Body of pancreas (tissue), 4 donors: ENCODE measurements at regions not wholly inside any gene's neighbourhood (a gene's known extent, or its start where the extent isn't known, plus 50 kb on each side); places are given as distances from the start of the nearest gene placed in this dataset.

Experiments used
- ATAC-seq: fragments of 150-250 bp; one replicate; pipeline ENCODE4 v1.9.1; 2016
- DNase-seq, 4 donors: peaks; one replicate each; pipeline ENCODE4 v3.0.0-alpha.2; 2019
- H3K27ac ChIP-seq, 4 donors: fragments of 200-600 bp; sonication (generic); 1 replicate in 3 of 4; 2 replicates in 1 of 4; pipeline versions ENCODE4 v1.5.1 to v1.6.1; 2016 to 2019; ENCODE audit warnings: mild to moderate bottlenecking in 1 of 4, mixed read lengths in 1 of 4, moderate library complexity in 1 of 4
- H3K27me3 ChIP-seq, 2 donors: fragments of 200-600 bp; sonication (generic); one replicate each; pipeline ENCODE4 v1.6.0; 2016; ENCODE audit warnings: mild to moderate bottlenecking in 1 of 2
- H3K36me3 ChIP-seq, 2 donors: fragments of 200-600 bp; sonication (generic); replicated peaks in 1 of 2; 2 replicates each; pipeline ENCODE4 v1.5.1; 2016; ENCODE audit warnings: low read depth in 2 of 2; ENCODE audit not compliant: insufficient read depth in 1 of 2
- H3K4me1 ChIP-seq: fragments of 200-600 bp; sonication (generic); one replicate; pipeline ENCODE4 v1.6.0; 2016
- H3K4me3 ChIP-seq, 2 donors: fragments of 200-600 bp; sonication (generic); 1 replicate in 1 of 2; 2 replicates in 1 of 2; pipeline ENCODE4 v1.5.1; 2016 to 2019
- H3K9me3 ChIP-seq, 3 donors: fragments of 200-600 bp; sonication (generic); 1 replicate in 2 of 3; 2 replicates in 1 of 3; pipeline ENCODE4 v1.5.1; 2016
- POLR2A ChIP-seq, 3 donors: fragments of 450-650 bp; IDR thresholded peaks; one replicate each; pipeline ENCODE4 v1.6.1; 2016; ENCODE audit warnings: antibody characterized with exemption in 3 of 3, mild to moderate bottlenecking in 2 of 3
- WGBS, 2 donors: methylation state at CpG; one replicate each; pipeline ENCODE4 v1.1.5; 2017; 5-methylcytosine and 5-hydroxymethylcytosine counted together
- intact Hi-C: fragments of 100-400 bp; cut with DNase I; formaldehyde crosslinking; loops from one replicate; pipeline ENCODE4 v1.15.1; 2023
- TF ChIP-seq, protein P1 (sequence below), 7 experiments: fragments of 450-650 bp in 4 of 7; fragments of 200-600 bp in 3 of 7; sonication (generic) in 3 of 7; IDR thresholded peaks; one replicate each; pipeline ENCODE4 v1.5.1; 2016 to 2019; ENCODE audit warnings: antibody characterized with exemption in 7 of 7

DNA sequence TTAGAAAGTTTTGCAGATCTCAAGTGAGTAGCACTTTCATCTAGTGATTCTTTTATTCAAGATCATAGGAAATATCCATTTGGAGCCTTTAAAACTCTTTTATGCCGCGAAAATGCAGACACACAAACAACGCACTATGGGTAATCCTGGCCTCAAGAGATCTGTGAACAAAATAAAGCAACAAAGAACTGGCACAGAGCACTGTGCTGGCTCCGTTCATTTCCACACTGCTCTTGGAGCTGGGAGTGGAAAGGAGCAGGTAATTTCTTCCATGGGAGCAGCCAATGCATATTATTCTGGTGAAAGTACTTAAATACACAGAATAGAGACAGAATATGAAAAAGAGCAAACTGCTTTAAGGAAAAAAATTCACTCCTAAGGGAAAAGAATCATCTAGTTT, 172.7 kb upstream of the FRG1 start:
- TF ChIP-seq POLR2A (IDR thresholded peaks at IDR 0.05), result no peak
- TF ChIP-seq, protein P1, sequence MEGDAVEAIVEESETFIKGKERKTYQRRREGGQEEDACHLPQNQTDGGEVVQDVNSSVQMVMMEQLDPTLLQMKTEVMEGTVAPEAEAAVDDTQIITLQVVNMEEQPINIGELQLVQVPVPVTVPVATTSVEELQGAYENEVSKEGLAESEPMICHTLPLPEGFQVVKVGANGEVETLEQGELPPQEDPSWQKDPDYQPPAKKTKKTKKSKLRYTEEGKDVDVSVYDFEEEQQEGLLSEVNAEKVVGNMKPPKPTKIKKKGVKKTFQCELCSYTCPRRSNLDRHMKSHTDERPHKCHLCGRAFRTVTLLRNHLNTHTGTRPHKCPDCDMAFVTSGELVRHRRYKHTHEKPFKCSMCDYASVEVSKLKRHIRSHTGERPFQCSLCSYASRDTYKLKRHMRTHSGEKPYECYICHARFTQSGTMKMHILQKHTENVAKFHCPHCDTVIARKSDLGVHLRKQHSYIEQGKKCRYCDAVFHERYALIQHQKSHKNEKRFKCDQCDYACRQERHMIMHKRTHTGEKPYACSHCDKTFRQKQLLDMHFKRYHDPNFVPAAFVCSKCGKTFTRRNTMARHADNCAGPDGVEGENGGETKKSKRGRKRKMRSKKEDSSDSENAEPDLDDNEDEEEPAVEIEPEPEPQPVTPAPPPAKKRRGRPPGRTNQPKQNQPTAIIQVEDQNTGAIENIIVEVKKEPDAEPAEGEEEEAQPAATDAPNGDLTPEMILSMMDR (IDR thresholded peaks at IDR 0.05), result no peak

GRCh38 chr4:189769131-189769530, 171.5 kb upstream of the FRG1 start:
- ATAC-seq (no peak), DNase-seq (no peak)
- no peak overlapping the region for H3K4me3 ChIP-seq
- H3K27ac ChIP-seq, result no peak overlapping the region
- no peaks in the 10 kb centered on the region for H3K9me3 ChIP-seq
- intact Hi-C loops, result no loop called here
- WGBS, 2 donors, result 54 to 84% methylated on average over 9 of the region's 9 CpGs
- no peaks in the 10 kb centered on the region for H3K4me1 ChIP-seq
- no peaks in the 10 kb centered on the region for H3K36me3 ChIP-seq
- no peaks in the 10 kb centered on the region for H3K27me3 ChIP-seq
- no peak for TF ChIP-seq POLR2A (IDR thresholded peaks at IDR 0.05)
- TF ChIP-seq, protein P1 (IDR thresholded peaks at IDR 0.05), result no peak

More for the DNA sequence above, 172.7 kb upstream of the FRG1 start:
- intact Hi-C loops, result no loop called here
- Histone ChIP-seq H3K27ac (no peak overlapping the region), H3K4me1 (no peaks in the 10 kb centered on the region), H3K36me3 (no peaks in the 10 kb centered on the region), H3K4me3 (no peak overlapping the region), H3K9me3 (no peaks in the 10 kb centered on the region), H3K27me3 (no peaks in the 10 kb centered on the region)
- DNase-seq, result no peak
- WGBS, 2 donors, result 75% methylated on average over 4 of the region's 4 CpGs
- no peak for ATAC-seq

GRCh38 chr4:189771696-189772361, 168.8 kb upstream of the FRG1 start:
- no peaks in the 10 kb centered on the region for H3K36me3 ChIP-seq
- H3K4me3 ChIP-seq, result no peak overlapping the region
- no peaks in the 10 kb centered on the region for H3K27me3 ChIP-seq
- TF ChIP-seq POLR2A (IDR thresholded peaks at IDR 0.05), result no peak
- TF ChIP-seq, protein P1 (IDR thresholded peaks at IDR 0.05), result no peak
- H3K4me1 ChIP-seq, result no peaks in the 10 kb centered on the region
- intact Hi-C loops, result no loop called here
- no peaks in the 10 kb centered on the region for H3K9me3 ChIP-seq
- no peak overlapping the region for H3K27ac ChIP-seq
- 67 to 72% methylated on average over 11 of the region's 11 CpGs for WGBS, 2 donors
- ATAC-seq (no peak), DNase-seq (no peak)

DNA sequence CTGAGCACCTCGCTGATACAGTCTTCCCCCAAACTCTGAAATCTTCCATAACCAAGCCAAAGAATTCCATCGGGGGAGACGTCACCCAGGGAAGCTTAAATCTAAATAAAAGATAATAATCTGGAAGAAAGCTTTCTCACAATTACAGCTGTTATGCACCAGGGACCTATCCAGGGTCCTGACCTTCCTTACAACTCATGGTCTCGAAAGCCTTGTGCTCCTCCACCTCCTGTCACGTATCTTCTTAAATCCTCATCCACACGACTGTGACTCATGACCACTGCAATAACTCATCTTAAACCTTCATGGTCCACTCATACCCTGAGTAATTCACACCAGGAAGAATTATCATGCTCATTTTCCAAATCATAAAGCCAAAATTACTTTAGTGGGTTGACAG, 166.8 kb upstream of the FRG1 start:
- Histone ChIP-seq H3K4me1 (no peaks in the 10 kb centered on the region), H3K27ac (no peak overlapping the region), H3K36me3 (no peaks in the 10 kb centered on the region), H3K4me3 (no peak overlapping the region), H3K9me3 (no peaks in the 10 kb centered on the region), H3K27me3 (no peaks in the 10 kb centered on the region)
- ATAC-seq, result no peak
- 39 to 53% methylated on average over 6 of the region's 6 CpGs for WGBS, 2 donors
- DNase-seq, result no peak
- intact Hi-C loops, result no loop called here
- no peak for TF ChIP-seq POLR2A (IDR thresholded peaks at IDR 0.05)
- TF ChIP-seq, protein P1 (IDR thresholded peaks at IDR 0.05), result no peak
